GM18867 (cell line): ENCODE measurements at regions not wholly inside any gene's neighbourhood (a gene's known extent, or its start where the extent isn't known, plus 50 kb on each side); places are given as distances from the start of the nearest gene placed in this dataset.

ENCODE experiments used
- ATAC-seq: cut with Tn5 transposase; IDR thresholded peaks from one replicate; pipeline ENCODE4 v1.9.1; 2021; ENCODE audit warnings: mild to moderate bottlenecking, moderate library complexity; ENCODE audit not compliant: unreplicated experiment

DNA sequence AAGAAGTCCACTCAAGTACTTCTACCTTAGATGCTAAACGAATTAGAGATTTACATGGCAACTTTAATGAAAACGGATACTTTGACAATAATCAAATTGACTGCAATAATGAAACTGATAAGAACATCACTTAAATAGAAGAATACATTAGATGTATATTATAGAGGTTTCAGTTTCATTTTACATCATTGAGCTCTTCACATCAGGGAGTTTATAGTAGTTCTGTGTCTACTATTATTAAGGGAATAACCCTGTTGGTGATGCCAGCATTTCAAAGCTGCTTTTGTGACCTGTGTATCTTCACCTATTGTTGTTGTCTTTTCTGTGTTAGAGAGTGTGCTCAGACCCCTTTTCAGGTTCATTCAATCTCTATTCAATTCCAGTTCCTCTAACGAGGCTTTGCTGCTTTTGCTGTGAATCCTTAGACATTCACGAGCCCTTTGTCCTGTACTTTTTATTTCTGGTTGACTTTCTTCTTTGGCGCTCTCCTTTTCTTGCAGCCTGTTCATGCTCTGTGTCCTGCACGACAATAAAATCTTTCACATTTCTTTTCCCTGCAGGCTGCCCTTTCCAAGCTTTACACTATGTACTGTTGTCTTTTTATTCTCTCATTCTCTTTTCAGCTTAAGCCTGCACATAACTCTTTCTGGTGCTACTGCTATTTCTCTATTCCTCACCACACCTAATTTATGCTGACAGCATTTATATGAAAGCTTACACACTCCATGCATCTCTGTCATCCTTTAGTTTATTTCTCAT lies 232.1 kb downstream of the CPE start:
- peak; percentile 42 for ATAC-seq

DNA sequence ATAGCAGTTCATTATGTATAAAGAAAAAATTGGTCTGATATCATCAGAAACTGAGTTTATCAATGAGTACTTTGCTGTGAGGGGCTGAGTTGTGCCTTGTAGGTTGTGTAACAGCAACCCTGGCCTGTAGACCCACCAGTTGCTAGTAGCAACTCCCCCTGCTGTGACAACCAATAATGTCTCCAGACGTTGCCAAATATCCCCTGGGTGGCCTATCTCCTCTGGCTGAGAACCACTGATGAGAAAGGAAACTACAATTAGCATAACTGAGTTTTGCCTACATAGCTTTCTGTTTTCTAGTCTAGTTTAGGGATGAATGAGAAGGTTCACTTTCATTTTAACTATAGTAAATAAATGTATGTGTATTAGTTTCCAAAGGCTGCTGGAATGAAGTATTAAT lies 234.1 kb downstream of the CPE start:
- peak; percentile 95 for ATAC-seq

DNA sequence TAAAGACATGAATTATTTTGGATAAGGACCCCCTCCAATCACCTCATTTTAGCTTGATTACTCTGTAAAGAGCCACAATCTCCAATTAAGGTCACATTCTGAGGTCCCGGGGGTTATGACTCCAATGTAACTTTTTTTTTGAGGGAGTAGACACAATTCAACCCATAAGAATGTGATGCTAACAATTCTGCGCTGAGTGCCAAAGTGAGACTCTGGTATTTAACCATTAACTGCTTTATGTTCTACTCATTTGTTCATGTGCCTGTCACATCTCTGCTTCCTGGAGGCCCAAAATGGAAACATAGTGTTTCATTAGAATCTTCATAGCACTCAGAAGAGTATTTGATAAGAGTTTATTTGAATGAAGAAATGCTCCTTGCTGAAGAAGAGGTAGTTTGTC lies 234.8 kb downstream of the CPE start:
- ATAC-seq, result no peak

DNA sequence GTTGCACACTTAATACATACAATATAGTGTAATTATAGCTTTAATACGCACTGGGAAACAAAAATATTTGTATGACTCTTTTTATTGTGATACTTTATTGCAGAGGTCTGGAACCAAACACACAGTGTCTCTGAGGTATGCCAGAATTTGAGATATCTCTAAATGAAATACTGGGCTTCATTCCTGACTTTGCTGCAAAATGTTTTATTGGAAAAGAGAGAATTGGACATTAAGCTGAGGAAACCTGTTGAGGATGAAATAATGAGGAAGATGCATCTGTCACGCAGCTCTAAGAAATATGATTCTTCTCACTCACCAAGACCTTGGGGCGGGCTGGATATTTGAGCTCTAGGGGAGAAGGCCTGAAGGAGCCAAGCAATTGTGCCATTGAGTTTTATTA lies 242.1 kb downstream of the CPE start:
- ATAC-seq, result no peak

DNA sequence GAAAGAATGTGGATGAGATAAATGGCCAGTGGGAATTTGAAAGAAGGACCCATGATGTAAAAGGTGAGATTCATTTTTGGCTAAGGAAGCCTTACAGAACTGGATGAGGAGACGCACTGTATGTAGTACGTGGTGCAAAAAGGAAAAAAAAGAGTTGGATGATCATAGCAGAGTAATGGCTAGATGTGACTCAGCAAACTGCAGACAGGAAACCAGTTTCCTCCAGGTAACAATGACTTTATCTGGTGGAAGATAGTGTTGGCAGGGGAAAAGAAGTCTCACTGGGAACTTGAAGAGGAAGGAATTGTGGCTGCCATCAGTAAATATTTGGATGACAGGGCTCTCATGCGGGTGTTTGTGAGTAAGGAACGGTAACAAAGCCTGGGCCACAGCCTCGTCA lies 243.2 kb downstream of the CPE start:
- ATAC-seq, result no peak

DNA sequence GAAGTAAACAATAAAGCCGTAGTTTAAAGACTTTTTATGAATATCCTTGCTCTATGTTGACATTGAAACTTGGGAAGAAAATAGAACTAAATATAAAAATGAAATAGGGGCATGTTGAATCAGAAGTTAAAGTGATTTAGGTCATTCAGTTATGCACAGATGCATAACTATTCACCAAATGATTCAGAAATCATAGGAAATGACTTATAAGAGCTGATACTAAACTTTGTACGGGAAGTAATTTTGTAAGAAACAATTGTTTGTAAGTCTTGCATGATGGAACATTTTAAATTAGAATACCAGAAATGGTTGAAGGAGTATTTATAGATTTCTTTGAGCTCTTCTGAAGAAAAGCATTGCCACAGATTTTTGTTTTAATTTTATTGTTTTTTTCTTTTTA lies 246.5 kb downstream of the CPE start:
- ATAC-seq, result no peak

DNA sequence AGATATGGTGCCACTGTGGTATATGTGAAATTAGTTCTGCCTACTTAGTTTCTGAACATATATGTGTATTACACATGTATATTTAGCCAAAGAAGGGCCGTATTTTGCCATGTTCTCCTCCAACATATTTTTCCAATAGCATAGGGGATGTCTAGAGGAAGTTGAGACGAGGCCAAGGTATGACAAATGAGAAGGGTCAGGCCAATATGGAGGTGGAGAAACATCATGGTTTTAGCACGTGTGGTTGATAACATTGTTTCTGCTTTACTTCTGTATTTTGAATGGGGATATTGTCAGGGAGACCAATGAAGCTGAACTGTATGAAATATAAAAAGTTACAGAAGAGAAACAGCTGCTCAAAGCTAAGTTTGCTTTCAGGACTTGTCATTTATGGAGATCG lies 246.7 kb upstream of the TLL1 start:
- no peak for ATAC-seq

DNA sequence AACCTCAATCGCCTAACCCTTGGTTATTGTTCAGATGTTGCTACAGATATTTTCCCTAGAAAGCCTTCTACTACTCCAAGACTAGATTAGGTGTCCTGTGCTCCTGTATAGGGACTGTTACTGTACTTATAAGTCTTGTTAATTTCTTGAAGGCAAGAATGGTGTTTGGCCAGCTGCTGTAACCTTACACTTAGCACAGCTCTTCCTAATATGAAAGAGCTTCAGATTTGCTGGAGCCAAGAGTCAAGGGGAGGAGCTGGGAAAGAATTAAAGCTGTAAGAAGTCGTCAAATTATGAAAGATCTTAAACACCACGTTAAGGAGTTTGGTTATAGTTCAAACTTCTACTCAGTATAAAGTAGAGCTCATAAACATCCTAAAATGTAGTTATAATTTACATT lies 245.9 kb upstream of the TLL1 start:
- ATAC-seq, result no peak

DNA sequence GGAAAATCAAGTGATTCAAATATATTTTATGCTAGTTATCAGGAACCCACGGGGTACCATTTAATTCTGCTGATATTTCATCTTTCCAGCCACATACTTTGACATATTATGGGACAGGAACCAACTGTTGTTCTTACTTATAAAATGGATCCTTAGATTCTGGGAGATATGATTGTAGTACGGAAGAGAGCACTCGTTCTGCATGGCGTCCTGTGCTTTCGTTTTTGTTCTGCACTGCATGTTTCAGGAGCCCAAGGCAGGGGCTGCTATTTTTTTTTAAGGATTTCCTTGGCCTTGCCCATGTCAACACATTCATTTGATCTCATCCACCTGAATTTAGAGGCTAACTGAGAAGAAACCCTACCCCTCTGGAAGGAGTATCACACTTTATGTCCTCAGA lies 245.5 kb upstream of the TLL1 start:
- peak; percentile 54 for ATAC-seq

DNA sequence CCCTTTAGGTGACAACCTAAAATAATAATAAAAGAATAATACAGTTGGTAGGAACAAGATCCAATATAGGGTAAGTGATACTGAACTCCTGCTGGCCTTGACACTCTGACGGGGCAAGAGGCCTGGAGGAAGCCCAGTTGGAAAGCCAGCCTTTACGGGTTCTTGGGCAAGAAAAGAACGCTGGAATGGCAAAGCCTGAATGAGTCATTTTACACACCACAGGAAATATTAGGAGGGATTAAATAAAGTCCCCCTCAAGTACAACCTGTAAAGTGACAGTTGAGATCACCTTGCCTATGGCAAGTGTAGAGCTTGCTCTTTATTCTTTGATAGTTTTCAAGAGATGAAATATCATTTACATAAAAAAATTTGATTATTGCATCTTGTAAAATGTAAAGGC lies 244.5 kb upstream of the TLL1 start:
- no peak for ATAC-seq

DNA sequence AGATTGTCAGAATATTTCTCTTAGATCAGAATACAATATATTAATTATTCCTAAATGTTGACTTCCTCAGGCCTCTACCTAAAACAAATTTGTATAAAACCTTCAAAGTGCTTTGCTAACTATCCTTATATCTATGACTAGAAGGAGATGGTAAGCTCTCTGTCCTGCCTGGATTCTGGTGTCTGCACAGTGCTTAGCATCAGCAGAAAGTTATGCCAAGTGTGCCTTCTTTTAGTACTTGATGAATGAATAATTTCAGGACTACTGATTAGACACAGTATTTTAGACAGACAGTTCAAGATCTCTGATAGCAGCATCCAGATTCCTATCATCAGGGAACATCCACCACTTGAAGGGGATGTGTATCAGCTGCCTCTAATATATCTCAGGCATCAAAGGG lies 242.4 kb upstream of the TLL1 start:
- ATAC-seq, result no peak

DNA sequence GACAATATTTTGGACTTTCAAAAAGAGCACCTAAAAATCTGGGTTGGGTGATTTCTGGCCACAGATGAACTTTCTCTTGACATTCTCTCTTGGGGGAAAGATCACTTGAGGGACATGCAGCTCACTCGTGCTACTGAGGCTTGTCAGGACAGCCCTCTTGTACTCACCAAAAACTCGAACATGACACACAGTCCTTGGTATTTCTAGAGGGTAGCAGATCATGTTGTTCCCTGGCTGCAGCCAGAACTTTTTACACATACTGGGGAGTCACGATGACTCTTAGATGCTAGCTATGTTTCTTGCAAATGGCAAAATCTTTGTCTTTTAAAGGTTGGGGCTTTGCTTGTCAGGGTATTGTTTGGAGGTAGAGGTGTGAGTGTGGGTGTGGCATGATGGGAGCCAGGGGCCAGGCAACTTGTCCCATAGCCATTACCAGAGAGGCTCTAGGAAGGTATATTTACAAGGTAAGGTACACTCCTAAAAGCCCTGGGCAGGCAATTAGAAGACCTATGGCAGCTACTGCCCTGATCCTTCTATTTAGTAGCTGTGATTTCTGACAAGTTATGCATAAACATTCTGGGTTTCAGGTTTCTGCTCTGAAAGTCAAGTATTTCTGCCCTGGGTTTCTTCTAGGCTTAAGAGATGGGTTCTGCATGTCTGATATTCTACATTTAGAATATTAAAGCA lies 241.7 kb upstream of the TLL1 start:
- no peak for ATAC-seq

DNA sequence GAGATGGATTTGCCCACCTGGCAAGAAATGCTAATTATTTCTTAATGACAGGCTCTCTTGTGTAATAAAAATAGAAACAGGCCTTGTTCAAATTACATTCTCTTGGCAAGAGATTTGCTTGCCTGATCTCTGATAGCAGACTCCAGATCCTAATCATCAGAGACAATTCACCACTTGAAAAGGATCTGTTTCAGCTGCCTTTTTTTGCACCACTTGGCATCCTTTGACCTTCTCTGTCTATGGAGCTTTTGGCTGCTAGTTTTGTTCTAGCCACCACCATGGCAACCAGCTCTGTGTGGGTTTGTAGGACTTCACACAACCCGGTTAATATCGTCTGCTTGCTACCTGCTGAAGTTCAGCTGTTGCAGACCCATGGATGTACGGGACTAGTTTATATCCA lies 241.1 kb upstream of the TLL1 start:
- no peak for ATAC-seq

DNA sequence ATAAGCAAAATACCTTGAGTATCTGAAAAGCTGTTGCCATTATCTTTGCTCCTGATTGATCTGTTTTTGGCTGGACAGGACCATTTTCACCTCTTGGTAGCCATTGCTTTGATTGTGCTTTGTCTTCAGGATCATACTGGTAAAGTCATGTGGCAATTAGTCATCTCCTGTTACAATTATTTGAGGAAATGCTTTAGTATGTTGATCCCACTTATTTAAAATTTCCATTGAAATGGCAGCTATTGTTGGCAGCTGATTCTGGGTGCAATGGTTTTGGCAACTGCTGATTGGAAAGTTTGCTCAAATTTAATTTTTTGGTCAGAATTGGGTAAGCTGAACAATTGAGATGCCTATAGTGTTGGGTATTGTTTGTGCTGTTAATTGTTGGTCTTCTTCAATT lies 238.3 kb upstream of the TLL1 start:
- ATAC-seq, result no peak

DNA sequence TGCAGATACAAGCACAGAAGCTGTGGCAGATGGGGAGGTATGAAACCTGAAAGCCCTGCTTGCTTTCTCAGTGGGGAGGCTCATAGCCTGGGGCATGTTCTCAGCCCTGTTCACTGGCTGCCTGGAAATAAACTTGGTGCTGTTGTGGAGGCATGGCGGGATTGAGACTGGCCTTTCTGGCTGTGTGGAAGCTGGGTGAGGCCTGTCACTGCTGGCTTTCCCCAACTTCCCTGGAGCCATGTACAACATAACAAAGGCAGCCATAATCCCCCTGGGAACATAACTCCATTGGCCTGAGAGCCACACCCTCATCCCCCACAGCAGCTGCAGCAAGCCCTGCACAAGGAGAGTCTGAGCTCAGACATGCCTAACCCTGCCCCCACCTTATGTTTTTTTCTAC lies 237.7 kb upstream of the TLL1 start:
- ATAC-seq, result no peak

DNA sequence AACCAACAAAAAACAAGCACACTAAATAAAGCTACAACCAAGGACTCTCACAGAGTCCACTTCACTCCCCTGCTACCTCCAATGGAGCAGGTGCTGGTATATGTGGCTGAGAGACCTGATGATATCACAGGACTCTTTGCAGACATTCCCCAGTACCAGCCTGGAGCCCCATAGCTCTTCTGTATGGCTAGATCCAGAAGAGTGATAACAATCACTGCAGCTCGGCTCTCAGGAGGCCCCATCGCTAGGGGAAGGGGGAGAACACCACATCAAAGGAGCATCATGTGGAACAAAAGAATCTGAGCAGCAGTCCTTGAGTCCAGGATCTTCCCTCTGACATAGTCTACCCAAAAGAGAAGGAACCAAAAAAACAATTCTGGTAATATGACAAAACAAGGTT lies 237.1 kb upstream of the TLL1 start:
- ATAC-seq, result no peak

DNA sequence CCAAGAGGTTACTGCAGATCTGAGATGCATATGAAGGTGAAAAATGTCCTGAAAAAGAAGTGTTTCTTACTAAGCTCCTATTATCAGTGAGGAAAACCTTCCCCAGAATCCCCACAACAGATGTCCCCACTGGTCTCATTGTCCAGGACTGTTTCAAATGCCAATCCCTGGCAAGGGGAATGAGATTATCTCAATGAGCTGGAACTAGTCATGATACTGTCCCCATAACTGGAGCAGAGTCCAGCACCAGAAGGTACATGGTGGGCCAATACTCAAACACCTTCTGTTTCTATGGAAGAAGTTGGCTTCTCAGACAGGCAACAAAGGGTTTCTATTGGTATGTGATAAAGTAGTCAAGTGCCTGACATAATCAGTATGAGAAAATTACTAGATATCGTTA lies 221.1 kb upstream of the TLL1 start:
- ATAC-seq, result no peak

DNA sequence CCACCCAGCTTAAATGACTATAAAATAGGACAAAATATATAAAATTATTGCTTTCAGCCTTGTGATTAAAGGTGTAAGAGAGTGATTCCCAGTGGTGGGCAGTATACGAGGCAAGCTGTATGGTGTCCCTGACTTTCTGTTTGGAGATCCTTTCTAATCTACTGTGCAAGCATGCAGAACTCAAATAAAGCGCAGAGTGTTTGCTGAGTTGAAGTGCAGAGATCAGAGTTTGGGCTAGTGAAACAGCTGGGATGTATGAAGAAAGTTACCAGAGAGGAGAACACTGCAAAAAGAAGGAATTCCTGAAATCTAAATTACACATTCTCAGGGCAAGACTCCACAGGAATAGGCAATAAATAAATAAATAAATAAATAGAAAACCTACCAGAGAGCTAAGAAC lies 218.5 kb upstream of the TLL1 start:
- ATAC-seq, result no peak

DNA sequence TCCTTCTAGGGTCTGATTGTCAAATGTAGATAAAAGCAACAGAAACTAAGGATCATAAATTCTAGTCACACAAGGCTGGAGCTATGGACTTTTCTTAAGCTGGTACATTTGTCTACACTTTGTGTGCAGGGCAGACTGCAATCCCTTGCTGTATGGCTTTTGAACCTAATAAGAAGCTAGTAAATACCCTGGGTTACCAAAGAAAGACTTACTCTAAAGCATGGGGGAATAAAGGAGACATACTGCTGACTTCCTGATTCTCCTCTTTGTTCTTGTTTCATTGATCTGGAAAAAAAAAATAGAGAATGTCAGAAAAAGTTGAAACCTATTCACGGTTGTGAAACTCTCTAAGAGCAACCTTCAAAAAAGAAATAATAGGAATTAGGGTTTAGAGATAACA lies 216.6 kb upstream of the TLL1 start:
- ATAC-seq, result no peak

DNA sequence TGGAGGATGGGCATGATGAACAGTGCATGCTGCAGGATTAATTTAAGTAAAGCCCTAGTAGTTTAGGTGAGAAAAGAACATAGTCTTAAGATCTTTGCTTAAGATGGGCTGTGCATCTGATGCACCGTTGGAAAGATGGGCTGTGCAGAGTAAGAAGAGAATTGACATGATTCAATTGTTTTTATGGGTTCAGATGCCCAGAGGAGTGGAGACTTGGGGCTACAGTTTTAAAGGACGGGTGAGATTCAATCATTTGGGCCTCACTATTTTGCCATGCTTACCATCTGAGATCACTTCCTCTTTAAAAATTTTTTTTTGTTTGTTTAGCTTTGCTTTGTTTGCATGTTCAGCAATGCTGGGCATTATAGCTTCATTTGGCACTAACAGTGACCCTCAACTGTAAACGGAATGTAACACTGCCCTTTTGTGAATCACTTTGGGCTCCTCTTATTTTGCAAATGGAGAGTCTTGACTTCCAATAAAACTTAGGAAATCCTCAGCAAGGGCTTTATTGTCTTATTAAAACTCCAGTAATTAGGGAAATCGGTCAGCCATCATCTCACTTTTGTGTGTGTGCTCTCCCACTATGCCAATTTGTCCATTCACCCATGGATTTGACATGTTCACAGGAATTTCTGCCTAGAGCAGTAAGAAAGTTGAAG lies 216.1 kb upstream of the TLL1 start:
- no peak for ATAC-seq

DNA sequence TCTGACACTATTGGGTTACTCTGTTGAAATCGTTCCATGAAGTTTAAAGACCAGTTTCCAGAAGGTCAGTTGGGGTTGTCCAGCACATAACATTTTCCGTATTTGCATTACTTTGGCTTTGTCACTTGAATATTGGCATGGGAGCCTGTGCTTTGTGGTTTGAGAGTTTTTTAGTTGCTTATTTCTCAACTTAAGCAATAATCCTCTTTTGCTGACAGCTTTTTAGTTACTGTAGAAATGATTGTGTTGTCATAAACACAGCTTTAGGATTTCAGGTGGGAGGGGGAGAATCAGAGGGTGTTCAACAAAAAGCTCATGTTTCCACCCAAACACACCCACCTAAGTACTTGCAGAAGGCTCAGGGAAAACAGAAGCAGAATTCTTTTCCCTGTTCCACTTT lies 210.7 kb upstream of the TLL1 start:
- no peak for ATAC-seq

DNA sequence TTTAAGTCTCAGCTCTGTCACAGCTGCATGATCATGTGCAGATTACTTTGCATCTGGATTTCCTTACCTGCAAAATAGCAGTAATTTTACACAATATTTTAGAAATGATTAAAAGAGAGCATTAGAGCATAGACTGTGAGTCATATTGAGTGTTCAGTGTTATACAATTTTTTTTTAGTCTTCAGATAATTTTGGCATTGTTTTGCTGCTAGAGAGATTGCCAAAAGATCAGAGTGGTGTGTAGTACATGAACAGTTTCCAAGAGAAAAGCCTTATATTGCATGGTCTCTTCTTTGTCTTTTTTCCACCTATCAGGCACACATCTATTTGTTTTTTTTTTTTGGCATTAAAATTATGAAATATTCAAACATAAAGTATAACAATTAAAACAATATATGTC lies 209.6 kb upstream of the TLL1 start:
- ATAC-seq, result no peak
